CD14-positive monocyte (primary cell): ENCODE measurements at regions not wholly inside any gene's neighbourhood (a gene's known extent, or its start where the extent isn't known, plus 50 kb on each side); places are given as distances from the start of the nearest gene placed in this dataset.

Experiments
- DNase-seq, 3 donors: peaks; one replicate each; pipeline ENCODE4 v3.0.0-alpha.2; 2011 to 2022
- H2AFZ ChIP-seq: 2 replicates; pipeline ENCODE4 v1.6.0; 2012; ENCODE audit warnings: mild to moderate bottlenecking, low read depth, low read length, inconsistent platforms; ENCODE audit not compliant: insufficient read depth, poor library complexity, severe bottlenecking
- H3K27ac ChIP-seq, 2 donors: 1 replicate in 1 of 2; 2 replicates in 1 of 2; pipeline ENCODE4 v1.5.1; 2012 to 2013; ENCODE audit warnings: low read length in 2 of 2, control low read depth in 1 of 2, inconsistent platforms in 1 of 2, low read depth in 1 of 2, mild to moderate bottlenecking in 1 of 2
- H3K27me3 ChIP-seq, 2 donors: one replicate each; pipeline versions ENCODE4 v1.6.0 to v1.6.1; 2011 to 2013; ENCODE audit warnings: low read length in 2 of 2; ENCODE audit not compliant: control insufficient read depth in 2 of 2, insufficient read depth in 2 of 2
- H3K36me3 ChIP-seq, 2 donors: replicated peaks in 1 of 2; 1 replicate in 1 of 2; 2 replicates in 1 of 2; pipeline versions ENCODE4 v1.5.1 to v1.6.1; 2012 to 2013; ENCODE audit warnings: low read length in 2 of 2, control low read depth in 1 of 2, inconsistent platforms in 1 of 2, mild to moderate bottlenecking in 1 of 2; ENCODE audit not compliant: insufficient read depth in 2 of 2, control insufficient read depth in 1 of 2
- H3K4me1 ChIP-seq, 2 donors: 1 replicate in 1 of 2; 2 replicates in 1 of 2; pipeline versions ENCODE4 v1.5.1 to v1.6.1; 2012 to 2013; ENCODE audit warnings: low read length in 2 of 2, control low read depth in 1 of 2, inconsistent platforms in 1 of 2, mild to moderate bottlenecking in 1 of 2, moderate library complexity in 1 of 2; ENCODE audit not compliant: insufficient read depth in 2 of 2, control insufficient read depth in 1 of 2
- H3K4me2 ChIP-seq: replicated peaks from 2 replicates; pipeline ENCODE3; 2012; ENCODE audit warnings: low read length, moderate library complexity, mild to moderate bottlenecking; ENCODE audit not compliant: poor library complexity, severe bottlenecking; ENCODE audit errors: extremely low read depth
- H3K4me3 ChIP-seq, 3 experiments: fragments of 200-600 bp in 1 of 3; sonication (generic) in 1 of 3; replicated peaks in 1 of 3; 1 replicate in 2 of 3; 2 replicates in 1 of 3; pipeline ENCODE4 v1.5.1; 2011 to 2013; ENCODE audit warnings: low read length in 3 of 3, mild to moderate bottlenecking in 3 of 3, control low read depth in 2 of 3, low read depth in 2 of 3, inconsistent platforms in 1 of 3, moderate library complexity in 1 of 3
- H3K79me2 ChIP-seq: 2 replicates; pipeline ENCODE4 v1.6.0; 2012; ENCODE audit warnings: mild to moderate bottlenecking, control low read depth, inconsistent platforms, low read length, moderate library complexity; ENCODE audit not compliant: insufficient read depth
- H3K9ac ChIP-seq: 2 replicates; pipeline ENCODE4 v1.6.0; 2017; ENCODE audit warnings: low read length, mild to moderate bottlenecking; ENCODE audit not compliant: insufficient read depth, poor library complexity, severe bottlenecking
- H3K9me3 ChIP-seq, 2 donors: replicated peaks in 1 of 2; 1 replicate in 1 of 2; 2 replicates in 1 of 2; pipeline versions ENCODE4 v1.5.1 to v1.6.1; 2012 to 2013; ENCODE audit warnings: low read length in 2 of 2, control low read depth in 1 of 2; ENCODE audit not compliant: control insufficient read depth in 1 of 2, insufficient read depth in 1 of 2
- H4K20me1 ChIP-seq: 2 replicates; pipeline ENCODE4 v1.6.0; 2012; ENCODE audit warnings: mild to moderate bottlenecking, low read length, control low read depth, moderate library complexity; ENCODE audit not compliant: insufficient read depth
- H3K27ac Mint-ChIP-seq, 7 donors: one replicate each; pipeline ENCODE4 v1.8.0; 2020; ENCODE audit warnings: mild to moderate bottlenecking in 7 of 7, mixed read lengths in 7 of 7, moderate library complexity in 6 of 7, inconsistent platforms in 2 of 7
- H3K27me3 Mint-ChIP-seq, 3 donors: one replicate each; pipeline ENCODE4 v1.8.0; 2021 to 2022; ENCODE audit warnings: low read depth in 3 of 3, mild to moderate bottlenecking in 3 of 3, mixed read lengths in 3 of 3, moderate library complexity in 3 of 3, inconsistent platforms in 1 of 3
- H3K36me3 Mint-ChIP-seq, 2 donors: one replicate each; pipeline ENCODE4 v1.8.0; 2020; ENCODE audit warnings: mixed read lengths in 2 of 2, inconsistent platforms in 1 of 2, mild to moderate bottlenecking in 1 of 2
- H3K4me1 Mint-ChIP-seq: one replicate; pipeline ENCODE4 v1.8.0; 2020; ENCODE audit warnings: mild to moderate bottlenecking, mixed read lengths
- H3K4me3 Mint-ChIP-seq, 2 donors: one replicate each; pipeline ENCODE4 v1.8.0; 2020; ENCODE audit warnings: mild to moderate bottlenecking in 2 of 2, mixed read lengths in 2 of 2, moderate library complexity in 1 of 2
- H3K9me3 Mint-ChIP-seq, 7 donors: one replicate each; pipeline ENCODE4 v1.8.0; 2020 to 2022; ENCODE audit warnings: mixed read lengths in 7 of 7, mild to moderate bottlenecking in 6 of 7, moderate library complexity in 6 of 7, inconsistent platforms in 2 of 7
- WGBS: methylation state at CpG from one replicate; pipeline ENCODE4 v1.1.5; 2013; ENCODE audit warnings: missing lambda C conversion rate; ENCODE audit not compliant: insufficient coverage; 5-methylcytosine and 5-hydroxymethylcytosine counted together
- intact Hi-C, 2 donors: fragments of 100-400 bp; cut with micrococcal nuclease; formaldehyde crosslinking; loops; one replicate each; pipeline versions ENCODE4 v1.15.0 to v1.15.1; 2023
- TF ChIP-seq, protein P1 (sequence below): fragments of 200-600 bp; IDR thresholded peaks from one replicate; pipeline ENCODE4 v1.8.0; 2022; ENCODE audit warnings: antibody characterized with exemption, mild to moderate bottlenecking

DNA sequence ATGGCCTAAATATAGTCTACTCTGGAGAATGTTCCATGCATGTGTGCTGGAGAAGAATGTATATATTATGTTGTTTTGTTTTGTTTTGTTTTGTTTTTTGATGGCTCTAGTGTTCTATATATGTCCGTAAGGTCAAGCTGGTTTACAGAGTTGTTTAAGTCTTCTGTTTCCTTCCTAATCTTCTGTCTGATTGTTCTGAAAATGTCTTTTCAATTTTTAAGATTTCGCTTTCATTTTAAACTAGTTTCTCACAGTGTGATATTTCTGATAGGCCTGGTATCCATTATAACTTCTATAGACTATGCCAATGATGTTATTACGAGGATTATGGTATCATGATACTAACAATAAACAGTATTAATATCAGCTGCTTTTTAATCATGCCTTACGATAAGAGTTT lies 1126.3 kb upstream of the SORCS1 start:
- DNase-seq, result no peak
- H3K9ac ChIP-seq, result no peak overlapping the region
- TF ChIP-seq, protein P1, sequence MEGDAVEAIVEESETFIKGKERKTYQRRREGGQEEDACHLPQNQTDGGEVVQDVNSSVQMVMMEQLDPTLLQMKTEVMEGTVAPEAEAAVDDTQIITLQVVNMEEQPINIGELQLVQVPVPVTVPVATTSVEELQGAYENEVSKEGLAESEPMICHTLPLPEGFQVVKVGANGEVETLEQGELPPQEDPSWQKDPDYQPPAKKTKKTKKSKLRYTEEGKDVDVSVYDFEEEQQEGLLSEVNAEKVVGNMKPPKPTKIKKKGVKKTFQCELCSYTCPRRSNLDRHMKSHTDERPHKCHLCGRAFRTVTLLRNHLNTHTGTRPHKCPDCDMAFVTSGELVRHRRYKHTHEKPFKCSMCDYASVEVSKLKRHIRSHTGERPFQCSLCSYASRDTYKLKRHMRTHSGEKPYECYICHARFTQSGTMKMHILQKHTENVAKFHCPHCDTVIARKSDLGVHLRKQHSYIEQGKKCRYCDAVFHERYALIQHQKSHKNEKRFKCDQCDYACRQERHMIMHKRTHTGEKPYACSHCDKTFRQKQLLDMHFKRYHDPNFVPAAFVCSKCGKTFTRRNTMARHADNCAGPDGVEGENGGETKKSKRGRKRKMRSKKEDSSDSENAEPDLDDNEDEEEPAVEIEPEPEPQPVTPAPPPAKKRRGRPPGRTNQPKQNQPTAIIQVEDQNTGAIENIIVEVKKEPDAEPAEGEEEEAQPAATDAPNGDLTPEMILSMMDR, result no peak
- no peak overlapping the region for H3K4me3 Mint-ChIP-seq
- H3K27ac Mint-ChIP-seq, result no peak overlapping the region
- peaks cover 0 to 8% (median 0%) of the 10 kb centered on the region in 7 donors for H3K9me3 Mint-ChIP-seq
- H3K27me3 ChIP-seq, result no peaks in the 10 kb centered on the region
- no peaks in the 10 kb centered on the region for H3K4me1 ChIP-seq
- H3K36me3 ChIP-seq, result no peaks in the 10 kb centered on the region
- intact Hi-C loops, result no loop called here
- H3K4me2 ChIP-seq, result no peak overlapping the region
- no peak overlapping the region for H3K4me3 ChIP-seq
- H3K4me1 Mint-ChIP-seq, result no peaks in the 10 kb centered on the region
- H4K20me1 ChIP-seq, result no peaks in the 10 kb centered on the region
- H3K36me3 Mint-ChIP-seq, result no peaks in the 10 kb centered on the region
- H3K27me3 Mint-ChIP-seq, result peaks cover 0 to 2% (median 0%) of the 10 kb centered on the region in 3 donors
- no peaks in the 10 kb centered on the region for H3K79me2 ChIP-seq
- no peaks in the 10 kb centered on the region for H3K9me3 ChIP-seq
- no peak overlapping the region for H2AFZ ChIP-seq
- WGBS, result no CpG with 5 or more reads among the region's 4 CpGs
- H3K27ac ChIP-seq, result no peak overlapping the region

DNA sequence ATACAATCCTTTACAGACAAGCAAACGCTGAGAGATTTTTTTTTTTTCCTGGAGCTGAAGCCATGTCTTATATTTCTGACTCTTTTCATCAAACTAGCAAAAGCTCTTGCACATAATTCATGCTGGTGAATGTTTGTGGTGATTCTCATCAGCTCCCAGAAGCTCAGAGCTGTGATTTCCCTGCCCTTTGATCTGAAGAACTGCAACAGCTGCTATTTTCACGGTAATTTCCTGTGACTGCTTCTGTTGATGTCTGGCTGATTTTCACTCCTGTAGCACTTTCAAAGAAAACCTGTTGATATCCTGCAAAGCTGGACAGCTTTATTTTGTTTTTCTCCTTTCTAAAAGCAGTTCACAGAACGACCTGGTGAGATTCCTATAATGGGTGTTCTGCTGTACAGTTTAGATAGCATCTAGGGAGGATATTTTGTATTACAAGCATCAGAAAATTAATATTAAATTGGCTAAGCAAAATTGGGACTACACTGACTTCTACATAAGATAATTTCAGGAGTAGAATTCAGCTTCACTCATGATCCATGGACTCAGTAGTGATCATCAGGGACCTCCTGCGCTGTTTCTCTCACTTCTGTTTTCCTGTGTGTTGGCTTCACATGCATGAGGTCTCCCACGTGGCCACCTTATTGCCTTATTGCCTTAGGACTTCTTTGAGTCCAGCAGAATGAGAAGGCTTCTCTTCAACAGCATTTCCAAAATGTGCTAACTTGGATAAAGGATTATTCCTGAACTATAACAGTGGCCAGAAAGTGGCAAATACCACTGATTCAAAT lies 1111.6 kb upstream of the SORCS1 start:
- no peaks in the 10 kb centered on the region for H3K4me1 Mint-ChIP-seq
- 50% methylated on average over 3 of the region's 5 CpGs for WGBS
- peaks cover 0 to 12% (median 6%) of the 10 kb centered on the region in 7 donors for H3K9me3 Mint-ChIP-seq
- H3K36me3 ChIP-seq, result no peaks in the 10 kb centered on the region
- H3K27ac ChIP-seq, result no peak overlapping the region
- no peaks in the 10 kb centered on the region for H3K79me2 ChIP-seq
- no peak overlapping the region for H3K4me3 Mint-ChIP-seq
- intact Hi-C loops, result no loop called here
- no peak overlapping the region for H2AFZ ChIP-seq
- H3K4me2 ChIP-seq, result no peak overlapping the region
- H3K4me3 ChIP-seq, result no peak overlapping the region
- H3K27me3 ChIP-seq, result no peaks in the 10 kb centered on the region
- peaks cover 8 to 11% of the 10 kb centered on the region in 2 donors for H3K9me3 ChIP-seq
- H4K20me1 ChIP-seq, result no peaks in the 10 kb centered on the region
- no peaks in the 10 kb centered on the region for H3K4me1 ChIP-seq
- DNase-seq, result no peak
- H3K27me3 Mint-ChIP-seq, result peaks cover 0 to 1% (median 0%) of the 10 kb centered on the region in 3 donors
- no peaks in the 10 kb centered on the region for H3K36me3 Mint-ChIP-seq
- TF ChIP-seq, protein P1, result no peak
- no peak overlapping the region for H3K9ac ChIP-seq
- no peak overlapping the region for H3K27ac Mint-ChIP-seq
